HG03442 (cell line): ENCODE measurements at regions not wholly inside any gene's neighbourhood (a gene's known extent, or its start where the extent isn't known, plus 50 kb on each side); places are given as distances from the start of the nearest gene placed in this dataset.
"Not testable (repeated sequence)": the region's sequence is repeated elsewhere in the genome, so short reads cannot be mapped to it uniquely, and the experiment has no call there.

ENCODE experiments used
- ATAC-seq: cut with Tn5 transposase; IDR thresholded peaks from one replicate; pipeline ENCODE4 v1.9.1; 2021; ENCODE audit warnings: mild to moderate bottlenecking, moderate library complexity; ENCODE audit not compliant: unreplicated experiment

GRCh38 chr14:98900236-98900635 lies 371.8 kb downstream of the BCL11B start:
- ATAC-seq, result no peak

GRCh38 chr14:98900798-98901197 lies 371.2 kb downstream of the BCL11B start:
- ATAC-seq, result no peak

GRCh38 chr14:98901511-98902205 lies 370.3 kb downstream of the BCL11B start:
- ATAC-seq, result no peak

- no peak for ATAC-seq
Measured at GRCh38 chr14:98903371-98903770, 368.6 kb downstream of the BCL11B start.

GRCh38 chr14:98904677-98905076 lies 367.3 kb downstream of the BCL11B start:
- no peak for ATAC-seq

DNA sequence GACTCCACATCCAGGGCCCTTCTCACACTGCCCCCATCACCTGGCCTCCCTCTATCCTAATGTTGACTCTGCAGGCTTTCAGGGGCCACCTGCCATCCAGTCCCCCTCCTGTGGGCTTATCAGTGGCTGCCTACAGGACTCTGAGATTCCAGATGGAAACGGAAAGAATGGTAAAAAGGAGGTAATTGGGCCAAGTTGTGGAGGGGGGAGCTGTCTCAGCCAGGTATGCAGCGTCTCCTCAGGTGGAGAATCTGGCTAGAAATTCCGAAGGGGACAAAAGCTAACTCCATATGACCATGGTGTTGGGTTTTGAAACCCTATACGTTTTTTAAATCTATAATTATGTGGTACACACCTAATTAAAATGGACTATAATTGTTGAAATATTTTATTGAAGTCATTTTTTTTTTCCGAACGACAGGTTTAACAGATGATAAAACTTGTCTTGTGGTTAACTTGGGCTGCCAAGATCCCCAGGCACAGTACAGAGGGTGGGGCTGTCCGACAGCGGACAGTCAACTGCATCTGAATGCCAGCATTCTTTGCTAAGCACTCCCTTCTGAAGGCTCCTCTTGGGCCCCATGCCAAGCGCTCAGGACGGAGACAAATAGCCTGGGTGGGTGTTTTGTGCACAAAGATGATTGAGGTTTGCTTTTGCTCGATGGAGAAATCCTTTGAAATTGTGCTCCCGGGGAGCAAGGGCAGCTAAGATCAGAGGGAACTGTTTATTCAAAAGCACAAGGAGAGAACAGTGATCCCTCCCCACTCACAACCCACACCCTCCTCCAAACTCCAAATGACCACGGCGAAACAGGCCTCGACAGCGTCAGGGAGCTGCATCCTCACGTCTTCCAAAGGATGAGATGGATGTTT lies 365.6 kb downstream of the BCL11B start:
- no peak for ATAC-seq

DNA sequence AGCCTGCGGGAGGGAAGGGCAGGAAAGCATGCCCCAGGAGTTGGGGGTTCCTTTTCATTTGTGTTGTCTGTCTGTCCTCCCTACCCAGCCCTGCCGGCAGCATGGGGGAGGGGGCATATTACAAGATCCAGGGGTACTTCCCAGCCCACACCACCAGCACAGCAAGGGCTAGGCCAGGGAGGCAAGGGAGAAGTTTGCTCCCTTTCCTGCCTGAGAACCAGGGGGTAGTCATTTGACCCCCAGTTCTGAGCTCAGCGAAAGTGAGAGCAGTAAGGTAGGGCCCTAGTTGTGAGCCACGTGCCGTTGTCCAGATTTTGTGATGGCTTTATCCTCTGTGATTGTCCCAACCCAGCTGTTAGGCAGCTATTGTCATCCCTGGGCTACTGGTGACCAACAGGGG lies 364.7 kb downstream of the BCL11B start:
- ATAC-seq, result no peak

DNA sequence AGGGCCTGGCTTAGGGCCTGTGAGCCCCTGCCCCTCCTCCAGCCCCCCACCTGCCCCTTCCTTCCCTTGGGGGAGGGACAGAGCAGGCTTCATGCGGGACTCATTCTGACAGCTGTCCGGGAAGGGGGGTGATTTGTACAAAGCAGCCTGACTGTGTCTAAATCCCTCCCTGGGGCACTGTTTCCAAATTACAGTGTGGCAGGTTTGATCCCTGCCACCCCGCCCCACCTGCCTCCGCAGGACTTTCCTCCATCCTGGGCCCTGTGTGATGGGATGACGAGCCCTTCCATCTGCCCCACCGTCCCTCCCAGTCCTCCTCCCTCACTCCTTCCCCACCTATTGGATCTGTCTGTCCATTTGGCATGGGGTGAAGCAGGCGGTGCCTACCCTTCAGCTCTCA lies 363.9 kb downstream of the BCL11B start:
- no peak for ATAC-seq

DNA sequence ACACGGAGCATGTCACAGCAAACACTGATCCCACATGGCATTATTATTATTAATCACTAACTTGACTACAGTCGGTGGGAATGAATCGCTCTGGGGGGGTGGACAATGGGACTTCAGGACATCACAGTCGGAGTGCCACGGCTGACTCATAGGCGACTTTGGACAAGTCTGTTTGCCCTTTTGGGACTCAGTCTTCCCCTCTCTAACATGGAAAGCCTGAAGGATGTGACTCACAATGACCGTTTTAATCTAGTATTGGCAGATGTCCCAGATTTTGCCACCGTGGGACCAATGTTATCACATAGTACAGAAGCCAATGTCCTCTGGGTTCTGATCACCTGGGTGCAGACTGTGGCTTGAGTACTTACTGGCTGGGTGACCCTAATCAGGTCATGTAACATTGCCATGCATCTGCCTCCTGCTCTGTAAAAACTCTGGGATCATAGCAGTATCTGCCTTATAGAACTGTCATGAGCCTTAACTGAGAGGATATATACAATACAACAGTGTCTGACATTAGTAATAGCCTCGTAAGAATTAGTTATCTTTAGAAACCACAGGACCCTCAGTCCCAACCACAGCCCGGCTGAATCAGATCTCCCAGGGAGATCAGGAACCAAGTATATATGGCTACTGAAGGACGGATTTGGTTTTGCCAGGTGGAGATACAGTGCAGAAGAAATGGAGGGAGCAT lies 362.6 kb downstream of the BCL11B start:
- no peak for ATAC-seq

- no peak for ATAC-seq
Measured at GRCh38 chr14:98910061-98910460, 361.9 kb downstream of the BCL11B start.

DNA sequence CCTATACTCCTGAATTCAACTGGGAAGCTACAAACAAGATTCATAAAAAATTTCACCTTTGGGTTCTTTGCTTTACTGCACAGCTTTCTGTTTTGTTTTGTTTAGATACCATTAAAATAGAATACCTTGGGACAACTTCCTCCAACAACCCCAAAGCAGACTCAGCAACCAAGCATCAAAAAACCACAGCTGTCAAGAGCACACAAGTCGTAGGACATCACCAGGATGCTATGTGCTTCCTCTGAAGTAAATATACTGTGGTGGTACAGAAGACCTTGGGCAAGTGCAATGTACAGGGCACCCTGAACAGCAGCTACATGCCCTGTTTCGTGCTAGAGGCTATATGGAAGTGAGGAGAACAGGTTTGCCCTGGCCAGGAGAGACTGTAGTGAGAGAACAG lies 359.3 kb downstream of the BCL11B start:
- ATAC-seq, result no peak

GRCh38 chr14:98913967-98914650 lies 357.9 kb downstream of the BCL11B start:
- ATAC-seq, result no peak

GRCh38 chr14:98914942-98915341 lies 357.1 kb downstream of the BCL11B start:
- no peak for ATAC-seq

DNA sequence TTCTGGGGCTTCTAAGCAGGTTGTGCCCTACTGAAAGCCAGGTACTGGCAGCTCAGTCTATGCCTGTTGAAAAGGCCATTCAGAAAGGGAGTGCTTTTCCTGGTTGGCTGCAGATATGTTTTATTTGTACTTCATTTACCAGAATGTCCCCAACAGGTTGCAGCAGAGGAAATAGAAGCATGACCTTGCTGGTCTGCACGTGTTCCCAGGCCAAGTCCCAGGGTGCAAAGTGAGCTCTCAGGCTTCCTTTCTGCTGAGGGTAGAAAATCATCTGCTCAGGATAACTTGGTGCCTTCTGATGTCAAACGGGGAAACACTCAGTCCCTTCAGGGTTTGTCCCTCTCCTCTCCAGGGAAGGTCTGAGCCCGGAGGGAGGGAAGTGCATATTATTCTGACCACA lies 356.4 kb downstream of the BCL11B start:
- no peak for ATAC-seq

DNA sequence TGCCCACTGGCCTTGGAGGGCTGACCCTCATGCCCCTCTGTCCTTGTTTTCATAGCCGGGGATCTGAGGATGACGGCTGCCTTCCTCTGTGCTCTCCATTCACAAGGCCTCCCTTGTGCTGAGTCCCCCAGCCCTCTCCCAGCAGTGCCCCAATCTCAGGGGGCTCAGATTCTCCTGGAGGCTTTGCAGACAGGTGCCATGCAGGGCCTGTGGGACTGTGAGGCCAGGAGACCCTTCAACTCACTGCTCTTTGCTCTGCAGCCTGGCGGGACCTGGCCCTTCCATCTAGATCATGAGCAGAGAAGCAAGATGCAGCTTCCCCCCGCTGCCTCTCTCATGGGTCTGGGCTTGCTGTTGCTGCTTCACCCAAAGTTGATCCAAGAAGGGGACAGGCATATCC lies 356.0 kb downstream of the BCL11B start:
- no peak for ATAC-seq

GRCh38 chr14:98916476-98916875 lies 355.5 kb downstream of the BCL11B start:
- no peak for ATAC-seq

- ATAC-seq, result no peak
Measured at GRCh38 chr14:98919434-98919833, 352.6 kb downstream of the BCL11B start.

GRCh38 chr14:98921306-98921705 lies 350.7 kb downstream of the BCL11B start:
- not testable (repeated sequence) for ATAC-seq

DNA sequence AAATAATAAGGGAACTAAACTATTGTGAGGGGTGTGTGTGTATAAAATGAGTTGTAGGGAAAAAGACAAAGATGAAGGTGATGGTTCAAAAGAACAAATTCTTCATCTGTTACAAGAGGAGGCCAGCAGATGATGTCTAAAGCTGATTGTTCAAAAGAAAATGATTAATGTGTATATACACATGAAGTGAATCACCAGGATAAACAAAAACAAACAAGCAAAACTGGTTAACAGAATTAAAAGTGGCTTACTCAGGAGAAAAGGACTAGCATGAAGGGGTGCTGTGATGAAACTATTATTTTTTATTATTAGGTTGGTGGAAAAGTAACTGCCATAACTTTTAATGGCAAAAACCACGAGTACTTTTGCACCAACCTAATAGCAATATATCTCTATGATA lies 348.4 kb downstream of the BCL11B start:
- no peak for ATAC-seq

DNA sequence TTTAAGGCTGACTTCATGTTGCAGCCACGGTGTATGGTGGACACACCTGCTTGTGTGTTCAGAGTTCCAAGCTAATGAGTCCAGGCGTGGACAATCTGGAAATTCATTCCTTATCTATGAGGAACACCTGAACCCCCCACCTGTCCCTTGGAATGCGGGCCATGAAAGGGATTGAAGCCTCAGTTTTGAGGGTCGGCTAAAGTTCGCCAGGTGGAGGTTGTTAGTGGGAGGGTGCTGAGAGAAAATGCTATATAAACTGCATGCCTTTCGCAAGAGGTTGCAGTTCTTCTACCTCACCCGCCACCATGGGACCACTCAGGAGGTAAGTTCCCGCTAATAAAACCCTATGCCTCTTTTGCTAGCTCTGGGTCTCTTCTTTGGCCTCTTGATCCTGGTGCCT lies 348.0 kb downstream of the BCL11B start:
- no peak for ATAC-seq

GRCh38 chr14:98925354-98926040 lies 346.5 kb downstream of the BCL11B start:
- ATAC-seq, result no peak
